ENCODE measurements at regions not wholly inside any gene's neighbourhood (a gene's known extent, or its start where the extent isn't known, plus 50 kb on each side); places are given as distances from the start of the nearest gene placed in this dataset.

DNA sequence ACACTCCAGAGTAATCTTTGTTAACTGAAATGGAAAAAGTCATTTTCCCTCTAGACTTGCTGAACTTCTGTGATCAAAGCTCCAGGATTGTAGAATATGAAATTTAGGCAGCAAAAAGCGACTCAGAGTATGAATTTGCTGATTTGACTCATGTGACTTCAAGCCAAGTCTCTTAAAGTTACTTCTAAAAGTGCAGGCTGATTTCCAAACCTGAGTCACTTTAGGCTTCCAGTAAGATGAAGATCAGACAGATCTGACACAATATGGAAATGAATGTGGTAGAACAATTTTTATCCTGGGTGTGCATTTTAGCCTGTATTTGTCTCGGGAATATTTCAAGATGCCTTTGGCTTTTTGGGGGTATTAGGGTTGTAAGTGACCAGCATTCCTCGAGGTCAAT is 151.0 kb upstream of the TMTC4 start:
- TF ChIP-seq POLR2A (IDR thresholded peaks at IDR 0.05) (no peak), CTCF (IDR thresholded peaks at IDR 0.05) (no peak)
